Amniotic epithelial cell (primary cell): ENCODE measurements at regions not wholly inside any gene's neighbourhood (a gene's known extent, or its start where the extent isn't known, plus 50 kb on each side); places are given as distances from the start of the nearest gene placed in this dataset.

Experiments used
- DNase-seq: peaks from one replicate; pipeline ENCODE4 v3.0.0-alpha.2; 2010; ENCODE audit warnings: low read depth

- no peak for DNase-seq
These were observed 53.3 kb downstream of the C7orf25 start for GRCh38 chr7:42858570-42858969.

GRCh38 chr7:42856605-42856987, 55.3 kb downstream of the C7orf25 start:
- no peak for DNase-seq

GRCh38 chr7:42854571-42855118, 57.2 kb downstream of the C7orf25 start:
- DNase-seq = no peak

- DNase-seq = no peak
These were observed 59.3 kb downstream of the C7orf25 start for GRCh38 chr7:42852531-42852930.

GRCh38 chr7:42843205-42843800, 68.6 kb downstream of the C7orf25 start:
- peak; percentile 49 for DNase-seq

GRCh38 chr7:42834676-42835075, 77.2 kb downstream of the C7orf25 start:
- no peak for DNase-seq

- DNase-seq = peak; percentile 48
These were observed 78.5 kb downstream of the C7orf25 start for GRCh38 chr7:42833411-42833810.

- no peak for DNase-seq
These were observed 79.2 kb downstream of the C7orf25 start for GRCh38 chr7:42832667-42833066.

- no peak for DNase-seq
These were observed 80.0 kb downstream of the C7orf25 start for GRCh38 chr7:42831718-42832522.

GRCh38 chr7:42831006-42831717, 80.7 kb downstream of the C7orf25 start:
- DNase-seq = peak; percentile 57

GRCh38 chr7:42812779-42813178, 99.1 kb downstream of the C7orf25 start:
- DNase-seq = no peak

- no peak for DNase-seq
These were observed 106.3 kb downstream of the C7orf25 start for GRCh38 chr7:42805601-42806000.

GRCh38 chr7:42794673-42795072, 117.2 kb downstream of the C7orf25 start:
- DNase-seq = no peak

- no peak for DNase-seq
These were observed 119.0 kb downstream of the C7orf25 start for GRCh38 chr7:42792841-42793240.

GRCh38 chr7:42790196-42790595, 121.7 kb downstream of the C7orf25 start:
- DNase-seq = peak; percentile 21

- DNase-seq = no peak
These were observed 137.4 kb downstream of the C7orf25 start for GRCh38 chr7:42774436-42774835.

- DNase-seq = peak; percentile 17
These were observed 141.8 kb downstream of the C7orf25 start for GRCh38 chr7:42770114-42770513.

- DNase-seq = no peak
These were observed 143.8 kb downstream of the C7orf25 start for GRCh38 chr7:42768045-42768444.

- no peak for DNase-seq
These were observed 145.0 kb downstream of the C7orf25 start for GRCh38 chr7:42766782-42767423.

- no peak for DNase-seq
These were observed 145.9 kb downstream of the C7orf25 start for GRCh38 chr7:42765931-42766330.

- no peak for DNase-seq
These were observed 148.7 kb downstream of the C7orf25 start for GRCh38 chr7:42763137-42763551.

- DNase-seq = no peak
These were observed 150.4 kb downstream of the C7orf25 start for GRCh38 chr7:42761486-42761885.
